GM04503 (cell line): ENCODE measurements at regions not wholly inside any gene's neighbourhood (a gene's known extent, or its start where the extent isn't known, plus 50 kb on each side); places are given as distances from the start of the nearest gene placed in this dataset.

Experiments used
- DNase-seq: peaks from one replicate; pipeline ENCODE4 v3.0.0-alpha.2; 2012; ENCODE audit warnings: low read depth

DNA sequence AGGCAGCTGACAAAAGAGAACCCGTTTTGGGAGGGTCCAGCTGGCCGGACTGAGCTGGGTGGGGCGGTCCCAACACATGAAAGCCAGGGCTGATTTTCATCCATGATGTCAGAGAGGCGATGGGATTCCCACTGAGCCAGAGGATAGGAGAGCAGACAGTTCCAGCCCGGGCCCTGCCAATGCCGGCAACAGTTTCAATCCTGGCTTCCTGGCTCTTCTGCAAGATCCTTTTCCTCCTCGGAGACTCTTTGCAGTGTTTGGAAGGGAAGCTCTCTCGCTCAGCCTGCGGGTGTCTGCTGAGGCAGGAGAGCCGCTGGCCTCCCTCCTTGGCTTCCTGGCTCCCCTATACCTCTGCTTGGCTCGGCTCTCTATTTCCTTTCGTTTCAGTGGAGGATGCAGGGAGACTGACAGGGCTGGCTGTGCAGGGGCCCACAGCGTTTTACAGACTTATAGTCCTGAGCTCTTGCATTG is 145.5 kb upstream of the SOX9 start:
- DNase-seq: peak; percentile 13

DNA sequence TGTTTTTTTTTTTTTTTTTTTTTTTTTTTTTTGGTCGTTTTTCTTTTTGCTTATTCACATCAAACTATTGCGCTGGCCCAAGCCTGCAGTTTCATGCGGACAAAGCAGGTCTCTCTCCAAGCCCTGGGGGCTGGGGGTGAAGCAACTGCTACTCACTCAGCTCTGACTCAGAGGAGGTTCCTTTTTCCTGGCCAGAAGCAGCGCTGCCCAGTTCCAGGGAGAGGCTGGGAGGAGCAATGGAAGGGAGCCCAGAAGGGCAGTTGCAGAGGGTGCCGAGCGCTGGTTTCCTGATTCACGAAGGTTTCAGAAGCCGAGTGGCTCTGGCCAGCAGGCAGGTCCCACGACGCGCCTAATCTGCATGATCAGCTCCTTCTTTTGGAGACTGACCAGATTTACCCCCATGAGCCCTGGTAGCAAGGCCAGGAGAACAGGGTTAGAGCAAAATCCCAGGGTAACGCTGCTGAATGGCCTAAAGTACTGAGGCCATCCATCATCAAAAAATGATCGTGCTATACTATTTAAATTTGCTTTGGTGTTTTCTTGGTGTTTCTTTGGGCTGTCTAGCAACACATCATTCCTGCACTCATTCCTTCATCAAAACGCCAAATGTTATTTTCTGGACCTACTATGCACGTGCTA is 144.7 kb upstream of the SOX9 start:
- peak; percentile 91 for DNase-seq

DNA sequence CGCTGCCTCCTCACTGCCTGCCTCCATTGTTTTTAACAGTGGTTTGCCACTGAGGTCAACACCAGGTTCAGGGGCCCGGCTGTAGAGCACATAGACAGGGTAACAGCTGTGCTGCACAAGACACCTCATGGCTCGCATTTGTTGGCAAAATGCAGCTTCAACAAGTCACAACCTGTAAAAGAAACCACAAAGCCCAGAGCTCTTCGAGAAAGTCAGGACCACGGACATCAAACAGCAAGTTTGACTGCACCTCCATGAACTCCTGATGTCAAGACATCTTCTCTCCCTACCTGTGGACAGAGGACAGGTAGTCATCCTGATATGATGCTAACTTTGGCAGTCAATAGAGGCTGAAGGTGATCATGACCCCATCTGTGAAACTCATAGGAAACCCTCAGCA is 142.4 kb upstream of the SOX9 start:
- no peak for DNase-seq

DNA sequence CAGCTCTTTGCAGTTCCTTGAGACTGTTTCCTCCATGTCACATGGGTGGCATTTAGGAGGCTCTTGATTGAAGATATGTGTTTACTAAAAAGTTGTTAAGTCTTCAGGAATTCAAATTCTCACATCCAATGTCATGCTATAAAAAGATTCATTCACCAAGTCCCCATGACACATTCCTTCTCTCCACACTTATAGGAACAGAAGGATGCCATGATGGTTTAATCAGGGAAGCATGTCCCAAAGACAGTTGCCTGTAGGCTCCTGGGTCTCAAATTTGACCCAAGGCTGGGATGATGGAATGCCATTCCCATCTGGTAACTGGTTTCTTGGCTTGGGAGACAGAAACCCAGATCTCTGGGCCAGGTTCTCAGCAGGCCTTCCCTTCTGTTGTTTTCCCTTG is 140.6 kb upstream of the SOX9 start:
- no peak for DNase-seq

DNA sequence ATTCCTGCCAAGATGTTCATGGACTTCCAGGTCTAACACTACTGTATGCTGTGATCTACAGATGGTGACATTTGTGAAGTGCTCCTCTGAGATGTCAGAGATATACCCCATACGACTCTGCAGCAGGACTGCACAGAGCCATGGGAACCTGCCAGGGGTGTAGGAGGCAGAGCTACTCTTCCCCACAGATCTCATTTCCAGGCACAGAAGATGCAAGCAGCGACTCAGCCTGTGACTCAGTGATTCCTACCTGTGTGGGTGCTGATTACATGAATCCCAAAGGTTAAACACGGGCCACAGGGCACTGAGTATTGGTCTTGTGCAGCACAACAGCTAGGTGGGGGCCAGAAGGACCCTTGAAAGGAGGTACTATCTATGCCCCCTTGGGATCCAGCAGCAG is 137.0 kb upstream of the SOX9 start:
- DNase-seq: no peak

DNA sequence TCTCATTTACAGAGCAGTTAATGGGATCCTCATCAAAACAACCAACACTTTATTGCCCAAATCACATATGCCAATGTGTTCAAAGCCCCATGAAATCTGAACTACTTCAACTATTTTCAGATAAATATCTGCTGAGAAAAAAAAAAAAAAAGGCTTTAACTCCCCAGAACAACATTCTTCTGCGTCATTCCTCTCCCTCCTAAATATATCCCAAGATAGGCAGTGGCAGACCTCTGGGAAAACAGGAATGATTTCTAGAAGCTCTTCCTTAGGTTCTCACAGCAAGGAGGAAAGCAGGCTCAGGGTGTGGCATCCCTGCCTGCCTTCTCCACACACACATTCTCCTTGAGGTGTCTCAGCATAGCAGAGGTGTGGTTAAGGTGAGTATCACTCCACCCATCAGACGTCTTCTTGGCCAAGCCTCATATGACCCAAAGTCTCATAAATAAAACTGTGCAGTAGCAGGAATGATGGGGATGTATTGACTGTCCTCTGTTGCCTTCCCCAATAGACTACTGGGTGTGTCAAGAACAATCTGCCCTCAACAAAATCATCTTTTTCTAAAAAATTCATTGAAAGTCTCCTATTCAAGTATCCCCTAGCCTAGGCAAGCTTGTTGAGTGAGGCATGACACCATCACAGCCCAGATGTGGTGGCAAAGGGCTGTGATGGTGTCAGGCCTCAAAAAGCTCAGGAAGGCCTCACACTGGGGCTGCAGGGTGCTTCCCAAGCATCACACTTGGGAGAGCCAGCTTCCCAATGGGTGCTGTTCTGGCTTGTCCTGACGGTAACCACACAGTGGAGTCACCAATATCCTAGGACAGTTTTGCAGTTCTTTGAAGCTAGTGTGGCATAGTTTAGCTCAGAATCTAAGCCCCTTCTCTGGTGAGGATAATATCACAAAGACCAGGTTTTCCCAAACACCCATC is 135.4 kb upstream of the SOX9 start:
- DNase-seq: no peak

DNA sequence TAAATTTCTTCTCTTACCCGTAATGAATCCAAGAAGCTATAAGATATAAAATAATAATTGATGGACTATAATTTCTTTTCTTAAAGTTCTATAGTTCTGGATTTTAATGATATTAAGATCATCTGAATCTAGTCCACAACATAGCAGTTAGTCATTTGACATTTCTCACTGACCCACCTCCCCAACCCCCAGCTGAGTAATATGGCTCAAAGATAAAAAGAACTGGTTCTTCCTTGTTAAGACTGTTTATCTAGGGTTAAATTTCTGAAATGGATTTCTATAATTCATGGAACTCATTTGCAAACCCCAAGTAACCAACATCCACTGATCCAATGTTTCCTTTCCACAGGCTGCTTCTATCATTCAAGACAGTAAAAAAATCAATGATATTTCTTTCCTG is 133.9 kb upstream of the SOX9 start:
- no peak for DNase-seq

DNA sequence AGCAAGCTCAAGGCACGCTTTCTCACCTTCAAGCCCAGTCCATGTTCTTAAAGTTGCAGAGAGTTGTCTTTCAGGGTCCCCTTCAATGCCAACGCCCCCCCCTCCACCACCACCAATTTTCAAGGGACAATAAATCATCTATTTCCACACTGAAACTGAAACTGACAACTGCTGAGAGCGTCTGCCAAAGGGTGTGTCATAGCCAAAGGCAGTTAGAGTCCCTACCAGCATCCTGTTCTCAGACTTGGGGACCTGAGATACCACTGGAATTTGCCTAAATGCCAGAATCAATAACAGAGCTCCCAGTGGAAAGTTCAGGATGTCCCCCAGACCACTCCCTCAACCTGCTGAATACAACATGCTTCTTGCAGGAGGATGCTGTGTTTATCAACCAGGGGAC is 133.2 kb upstream of the SOX9 start:
- DNase-seq: no peak

DNA sequence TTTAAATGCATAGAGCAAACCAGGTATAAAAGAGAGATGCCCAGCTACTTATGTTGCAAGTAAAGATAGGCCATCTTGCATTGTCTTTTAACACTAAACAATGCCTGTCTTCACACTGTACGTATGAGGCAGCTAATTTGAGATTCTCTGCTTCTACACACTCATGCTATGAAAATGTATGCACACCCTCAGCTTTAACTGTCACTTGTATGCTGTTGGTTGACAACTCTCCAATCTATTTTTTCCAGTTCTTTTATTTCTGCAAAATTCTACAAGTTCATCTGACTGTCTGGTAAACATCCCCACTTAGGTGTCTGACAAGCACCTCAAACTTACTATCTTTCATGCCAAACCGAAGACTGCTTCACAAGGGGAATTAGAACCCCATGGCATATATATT is 131.7 kb upstream of the SOX9 start:
- no peak for DNase-seq

DNA sequence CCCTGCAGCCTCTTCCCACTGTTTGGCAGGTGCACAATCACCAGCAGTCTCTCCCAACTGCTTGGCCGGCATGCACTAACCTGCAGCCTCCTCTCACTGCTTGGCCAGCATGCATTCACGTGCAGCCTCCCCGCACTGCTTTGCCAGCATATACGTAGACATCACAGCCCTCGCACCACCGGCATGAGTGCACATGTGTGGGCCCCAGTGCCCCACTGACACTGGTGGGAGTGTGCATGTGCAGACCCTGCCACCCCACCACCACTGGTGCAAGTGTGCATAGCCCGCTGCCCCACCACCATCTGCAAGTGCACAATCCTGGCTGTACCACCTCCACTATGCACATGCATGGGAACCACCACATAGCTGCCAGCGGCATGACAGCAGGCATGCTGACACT is 127.5 kb upstream of the SOX9 start:
- DNase-seq: no peak

DNA sequence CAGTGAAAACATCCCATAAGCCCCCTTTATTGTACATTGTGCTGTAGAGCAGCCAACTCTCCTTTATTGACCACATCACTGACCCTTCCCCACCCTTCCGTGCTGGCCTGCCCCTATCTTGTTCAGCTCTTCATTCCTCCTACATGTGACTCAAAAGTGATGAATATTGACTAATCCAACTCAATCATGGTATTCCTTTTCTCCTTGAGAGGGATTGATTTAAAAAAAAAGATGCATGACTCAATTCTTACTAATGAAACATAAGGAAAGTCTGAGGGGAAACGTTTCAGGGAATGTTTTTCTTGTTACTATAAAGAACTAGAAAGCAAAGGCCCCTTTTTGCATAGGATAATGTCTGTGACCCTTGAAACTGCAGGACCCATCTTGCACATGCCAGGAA is 125.2 kb upstream of the SOX9 start:
- DNase-seq: no peak

DNA sequence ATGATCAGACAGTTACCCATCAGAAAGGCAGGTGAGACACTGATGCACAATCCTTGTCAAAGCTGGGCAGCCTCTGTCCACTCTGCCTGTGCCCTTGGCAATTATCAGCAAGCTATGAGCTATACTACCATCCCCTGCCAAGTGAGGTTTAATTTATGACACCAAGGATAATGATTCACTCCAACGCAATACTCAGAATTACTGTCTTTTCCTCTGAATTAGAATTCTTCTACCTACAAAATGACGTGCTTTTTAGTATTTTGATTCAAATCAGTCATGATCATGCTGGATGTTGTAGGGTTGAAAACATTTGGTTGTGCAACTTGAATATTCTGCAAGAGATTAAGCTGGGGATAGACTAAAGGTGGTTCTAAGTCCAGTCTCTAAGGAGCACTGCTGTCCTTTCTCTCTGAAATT is 116.8 kb upstream of the SOX9 start:
- peak; percentile 31 for DNase-seq

DNA sequence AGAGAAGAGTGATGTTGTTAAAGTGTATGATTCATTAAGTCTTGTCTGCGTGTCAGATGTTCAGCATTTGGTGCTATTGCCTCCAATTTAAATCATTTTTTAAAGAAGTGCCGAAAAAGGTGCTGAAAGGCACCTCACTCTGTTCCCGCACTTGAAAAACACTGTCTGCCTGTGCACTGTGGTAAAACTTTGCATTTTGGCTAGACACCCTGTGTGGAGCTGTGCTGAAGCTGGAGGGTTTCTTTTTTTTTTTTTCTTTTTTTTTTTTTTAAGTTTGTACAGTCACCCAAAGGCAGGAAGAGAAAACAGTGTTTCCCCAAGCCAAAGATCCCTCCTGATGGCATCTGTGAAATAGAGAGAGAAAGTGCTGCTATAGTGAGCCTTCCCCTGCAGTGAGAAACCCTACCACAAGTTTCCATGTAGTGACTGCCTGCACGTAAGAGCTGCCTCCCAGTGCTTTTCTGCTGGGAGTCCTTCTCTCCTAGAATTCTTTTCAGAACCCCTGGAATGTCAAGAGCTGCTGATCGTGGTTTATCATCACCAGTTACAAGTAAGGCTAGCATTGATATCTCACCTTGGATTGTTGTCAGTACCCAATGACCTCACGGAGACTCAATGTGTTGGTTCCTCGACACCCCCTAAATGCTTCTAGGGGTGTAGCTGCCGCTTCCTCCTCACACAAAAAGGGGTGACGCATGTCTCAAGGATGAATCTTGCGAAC is 116.0 kb upstream of the SOX9 start:
- no peak for DNase-seq

DNA sequence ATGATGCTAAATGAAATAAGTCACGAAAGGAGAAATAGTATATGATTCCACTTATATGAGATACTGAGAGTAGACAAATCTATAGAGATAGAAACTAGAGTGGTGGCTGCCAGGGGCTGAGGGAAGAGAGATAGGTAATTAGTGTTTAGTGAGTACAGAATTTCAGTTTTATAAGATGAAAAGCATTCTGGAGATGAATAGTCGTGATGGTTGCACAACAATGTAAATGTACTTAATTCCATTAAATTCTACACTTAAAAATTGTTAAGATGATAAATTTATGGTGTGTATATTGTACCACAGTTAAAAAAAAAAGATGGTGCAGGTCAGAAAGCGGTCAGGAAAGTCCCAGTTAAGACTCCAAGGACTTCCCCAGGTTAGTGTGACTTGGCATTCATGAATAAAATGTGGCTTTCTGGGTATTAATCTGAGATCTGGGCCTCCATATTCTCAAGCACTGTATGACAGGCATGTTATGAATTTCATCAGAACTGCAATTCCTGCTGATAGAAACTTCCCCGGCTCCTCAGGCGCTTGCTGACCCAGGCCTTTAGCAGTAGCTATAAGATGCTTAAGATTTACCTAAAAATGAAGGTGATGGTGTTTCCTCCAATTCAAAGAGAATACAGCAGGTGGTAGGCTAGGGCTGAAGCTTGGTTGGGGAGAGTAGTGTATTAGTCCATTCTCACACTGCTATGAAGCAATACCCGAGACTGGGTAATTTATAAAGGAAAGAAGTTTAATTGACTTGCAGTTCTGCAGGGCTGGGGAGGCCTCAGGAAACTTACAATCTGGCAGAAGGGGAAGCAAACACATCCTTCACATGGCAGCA is 115.3 kb upstream of the SOX9 start:
- no peak for DNase-seq

DNA sequence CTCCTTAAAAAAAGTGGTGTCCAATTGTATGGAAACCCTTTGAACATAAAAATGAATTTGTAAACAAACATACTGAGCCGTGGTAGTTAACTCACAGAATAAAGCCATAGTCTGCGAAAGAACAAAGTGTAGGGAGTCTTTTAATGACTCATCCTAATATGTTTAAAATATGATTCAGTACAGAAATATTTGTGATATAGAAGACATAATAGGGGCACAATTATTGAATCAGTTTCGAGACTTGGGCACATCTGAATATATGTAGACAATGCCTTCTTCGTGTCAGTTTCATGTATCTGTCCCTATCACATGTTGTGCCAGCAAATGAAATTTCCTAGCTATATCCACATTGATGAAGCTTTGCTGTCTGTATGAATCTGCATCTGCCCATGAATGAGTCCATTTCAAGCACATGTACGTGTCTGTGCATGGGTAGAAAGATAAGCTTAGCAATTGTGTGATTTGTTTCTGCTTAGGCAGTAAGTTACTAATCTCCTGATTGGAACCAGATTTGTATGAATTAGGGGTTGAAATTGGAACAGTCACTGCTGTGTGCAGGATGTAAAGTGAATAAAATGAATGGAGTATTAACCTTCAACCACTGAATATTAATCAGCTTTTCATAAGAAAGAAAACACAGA is 112.5 kb upstream of the SOX9 start:
- no peak for DNase-seq

DNA sequence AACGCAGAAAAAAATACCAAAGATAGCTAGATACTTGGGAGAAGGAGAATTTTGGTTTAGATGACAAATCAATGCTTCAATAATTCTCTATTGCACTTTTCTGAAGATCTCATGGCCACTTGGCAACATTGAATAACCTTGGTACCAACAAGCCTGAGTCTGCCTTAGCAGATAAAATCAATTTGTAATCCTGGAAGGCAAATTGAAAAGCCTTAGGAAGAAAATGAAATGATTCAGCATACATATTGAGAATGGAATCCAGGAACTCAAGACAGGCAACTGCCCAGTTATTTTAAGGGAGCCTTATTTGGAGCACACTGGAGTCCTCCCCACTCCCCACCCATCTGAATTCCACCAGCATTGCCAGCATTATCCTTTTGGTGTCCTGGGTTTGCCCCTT is 109.3 kb upstream of the SOX9 start:
- no peak for DNase-seq

DNA sequence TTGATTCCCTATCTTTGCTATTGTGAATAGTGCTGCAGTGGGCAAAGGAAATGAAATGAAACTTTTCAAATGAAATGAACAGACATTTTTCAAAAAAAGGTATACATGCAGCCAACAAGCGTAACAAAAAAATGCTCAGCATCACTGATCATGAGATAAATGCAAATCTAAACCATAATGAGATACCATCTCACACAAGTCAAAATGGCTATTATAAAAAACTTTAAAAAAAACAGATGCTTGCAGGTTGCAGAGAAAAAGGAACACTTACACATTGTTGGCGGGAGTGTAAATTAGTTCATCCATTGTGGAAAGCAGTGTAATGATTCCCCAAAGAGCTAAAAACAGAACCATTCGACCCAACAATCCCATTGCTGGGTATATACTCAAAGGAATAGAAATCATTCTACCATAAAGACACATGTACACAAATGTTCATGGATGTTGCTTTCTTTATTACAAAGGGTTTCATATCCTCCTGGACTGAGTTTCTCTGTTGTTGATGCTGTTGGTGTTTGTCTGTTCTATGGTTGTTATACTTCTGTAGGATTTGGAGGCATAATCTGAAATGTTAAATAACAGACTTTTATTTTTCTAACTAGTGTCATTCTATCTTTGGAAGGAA is 99.3 kb upstream of the SOX9 start:
- DNase-seq: no peak

DNA sequence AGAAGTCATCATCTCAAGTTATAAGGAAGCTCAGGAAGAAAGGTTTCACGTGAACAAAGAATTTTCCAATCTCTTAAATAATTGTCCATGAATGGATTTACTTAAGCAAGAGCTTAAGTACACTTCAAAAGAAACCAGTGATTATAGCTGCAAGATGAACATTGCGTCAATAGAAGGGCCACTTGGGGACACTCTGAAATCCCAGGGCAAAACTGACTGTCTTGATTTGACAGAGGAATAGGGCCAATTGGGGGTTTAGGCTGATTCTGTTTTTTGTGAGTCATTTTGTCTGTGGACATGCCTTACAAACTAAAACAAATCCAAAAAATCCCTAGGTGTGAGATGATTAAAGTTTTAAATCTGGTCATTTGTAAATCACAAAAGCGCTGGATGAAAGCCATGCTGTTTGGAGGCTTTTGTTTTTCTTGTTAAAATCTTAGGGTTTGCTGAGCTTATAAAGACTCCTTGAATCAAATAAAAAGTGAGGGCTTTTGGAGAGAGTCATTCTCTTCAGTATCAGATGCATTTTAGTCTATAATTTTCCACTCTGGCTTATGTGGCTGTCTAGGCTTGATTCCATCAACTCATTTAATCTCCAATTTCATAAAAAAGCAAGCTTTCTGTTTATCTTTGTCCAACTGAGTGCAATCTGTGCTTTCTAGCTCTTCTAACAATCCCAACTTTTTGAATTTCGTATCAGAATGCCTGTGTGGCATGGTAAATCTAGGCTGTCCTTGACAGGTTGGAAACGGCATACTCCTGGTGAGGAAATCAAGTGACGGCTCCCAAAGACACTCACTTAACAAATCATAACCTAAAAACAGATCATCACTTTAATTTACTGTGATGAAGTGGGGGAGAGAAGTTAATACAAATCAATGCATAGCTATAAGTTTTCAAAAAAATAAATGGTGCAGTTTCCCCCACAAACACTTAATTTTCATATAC is 98.2 kb upstream of the SOX9 start:
- DNase-seq: no peak

DNA sequence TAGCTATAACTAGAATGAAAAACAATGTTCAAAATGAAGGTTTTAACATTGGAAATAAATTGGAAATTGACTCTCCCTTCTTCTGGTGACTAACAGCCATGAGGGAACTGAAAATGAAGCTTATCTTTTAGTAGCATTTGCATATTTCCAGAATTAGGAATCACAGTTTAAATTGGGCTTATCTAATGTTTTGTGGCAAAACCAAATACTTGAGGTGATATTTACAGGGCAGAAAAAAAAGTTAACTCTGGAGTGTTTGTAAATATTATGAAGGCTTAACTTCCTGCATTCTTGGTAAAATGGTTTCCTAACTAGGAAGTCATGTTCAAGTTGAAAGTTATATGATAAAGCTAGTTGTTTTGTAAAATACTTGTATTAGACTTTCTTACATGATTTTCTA is 96.4 kb upstream of the SOX9 start:
- no peak for DNase-seq

DNA sequence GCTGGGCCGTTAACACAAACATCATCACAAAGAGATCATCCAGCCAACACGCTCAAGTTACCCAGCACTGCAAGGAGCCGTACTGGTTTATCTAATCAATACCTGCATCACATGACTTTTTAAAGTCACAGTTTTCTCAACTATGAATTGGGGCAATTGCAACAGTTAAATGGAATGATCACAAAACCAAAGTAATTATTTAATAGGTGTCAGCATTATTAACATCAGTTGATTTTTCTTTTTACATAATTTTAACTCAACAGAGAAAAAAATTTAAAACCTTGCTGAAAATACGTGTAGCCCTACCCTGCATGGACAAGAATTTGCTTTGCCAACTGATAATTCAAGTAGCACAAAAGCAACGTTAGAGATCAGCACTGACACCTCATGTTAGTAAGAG is 95.7 kb upstream of the SOX9 start:
- DNase-seq: no peak
